Dedifferentiated amniotic fluid mesenchymal stem cell (primary cell): ENCODE measurements at regions not wholly inside any gene's neighbourhood (a gene's known extent, or its start where the extent isn't known, plus 50 kb on each side); places are given as distances from the start of the nearest gene placed in this dataset.
A peak's percentile ranks its signal among the peaks of the same experiment; 100 is the strongest.
"Not testable (repeated sequence)": the region's sequence is repeated elsewhere in the genome, so short reads cannot be mapped to it uniquely, and the experiment has no call there.

ENCODE experiments used
- DNase-seq: peaks from one replicate; pipeline ENCODE4 v3.0.0-alpha.2; 2016; ENCODE audit errors: extremely low spot score

DNA sequence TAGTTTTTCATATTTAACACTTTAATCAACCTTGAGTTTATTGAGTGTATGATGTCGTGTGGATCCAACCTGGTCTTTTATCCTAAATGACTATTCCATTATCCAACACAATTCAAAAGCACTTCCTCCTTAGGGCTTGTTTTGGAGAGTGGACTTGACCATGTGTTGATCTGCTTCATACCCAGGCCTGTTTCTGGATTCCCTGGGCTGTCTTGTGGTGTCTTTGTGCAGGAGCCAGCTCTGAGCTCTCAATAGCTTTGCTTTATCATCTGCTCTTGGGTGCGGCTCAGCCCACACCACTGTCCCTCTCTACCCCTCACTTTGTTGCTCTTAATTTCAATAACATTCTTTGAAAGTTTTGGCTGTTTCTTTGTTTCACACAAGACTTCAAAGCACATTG, 70.9 kb upstream of the CHST15 start:
- DNase-seq = no peak

DNA sequence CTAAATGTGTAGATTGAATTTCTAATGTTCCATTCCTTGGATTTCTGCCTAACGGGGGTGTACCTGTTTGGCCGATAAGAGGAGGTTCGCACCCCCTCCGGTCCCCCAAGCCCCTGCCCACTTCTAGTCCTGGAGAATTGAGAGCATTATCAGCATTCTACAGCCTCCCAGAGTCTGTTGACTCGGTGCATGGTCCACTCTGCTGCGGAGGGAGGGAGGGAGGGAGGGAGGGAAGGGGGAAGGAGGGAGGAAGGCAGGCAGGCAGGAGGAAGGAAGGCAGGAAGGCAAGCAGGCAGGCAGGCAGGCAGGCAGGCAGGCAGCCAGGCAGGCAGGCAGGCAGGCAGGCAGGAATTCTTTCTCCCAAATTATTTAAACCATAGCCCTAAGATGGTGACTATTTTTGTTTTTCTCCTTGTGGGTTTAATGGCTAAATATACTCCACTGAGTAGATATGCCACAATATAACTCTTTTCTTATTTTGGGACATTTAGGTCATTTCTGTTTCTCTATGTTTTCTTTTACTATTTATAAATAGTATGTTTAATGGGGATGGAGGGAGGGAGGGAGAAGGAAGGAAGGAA, 69.5 kb upstream of the CHST15 start:
- no peak for DNase-seq

DNA sequence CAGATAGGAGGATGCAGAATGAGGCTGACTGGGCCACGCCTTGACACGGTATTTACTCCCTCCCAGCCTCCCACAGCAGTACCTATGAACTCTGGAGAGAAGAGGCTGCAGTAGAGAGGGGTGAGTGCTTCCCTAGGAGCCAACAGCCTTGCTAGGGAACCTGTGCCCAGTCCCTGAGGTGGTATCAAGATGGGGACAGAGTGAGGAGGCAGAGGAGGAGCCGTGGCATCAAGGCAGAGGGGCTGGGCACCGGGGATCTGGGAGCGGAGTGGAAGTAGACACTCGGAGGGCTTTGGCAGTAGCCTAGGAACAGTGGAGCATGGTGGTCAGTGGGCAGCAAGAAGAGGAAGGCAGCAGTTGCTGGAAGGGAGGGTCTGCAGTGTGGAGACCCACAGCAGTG, 68.7 kb upstream of the CHST15 start:
- no peak for DNase-seq

DNA sequence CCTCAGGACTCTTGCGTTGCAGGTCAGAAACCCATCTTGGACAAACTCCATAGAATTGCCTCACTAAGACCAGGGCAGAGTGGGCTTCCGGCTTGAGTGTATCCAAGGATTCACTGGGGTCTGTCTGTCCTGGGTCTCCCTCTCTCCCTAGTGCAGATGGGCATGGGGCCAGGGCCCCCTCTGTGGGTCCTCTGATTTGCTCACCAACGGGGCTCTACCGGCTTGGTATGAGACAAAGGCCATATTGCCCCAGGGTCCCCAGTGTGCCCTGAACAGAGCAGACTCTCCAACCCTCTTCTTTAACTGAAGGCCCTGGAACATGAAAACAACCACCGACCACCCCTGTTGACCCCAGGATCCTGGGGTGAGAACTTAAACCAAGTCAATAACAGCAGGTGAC, 68.2 kb upstream of the CHST15 start:
- no peak for DNase-seq

DNA sequence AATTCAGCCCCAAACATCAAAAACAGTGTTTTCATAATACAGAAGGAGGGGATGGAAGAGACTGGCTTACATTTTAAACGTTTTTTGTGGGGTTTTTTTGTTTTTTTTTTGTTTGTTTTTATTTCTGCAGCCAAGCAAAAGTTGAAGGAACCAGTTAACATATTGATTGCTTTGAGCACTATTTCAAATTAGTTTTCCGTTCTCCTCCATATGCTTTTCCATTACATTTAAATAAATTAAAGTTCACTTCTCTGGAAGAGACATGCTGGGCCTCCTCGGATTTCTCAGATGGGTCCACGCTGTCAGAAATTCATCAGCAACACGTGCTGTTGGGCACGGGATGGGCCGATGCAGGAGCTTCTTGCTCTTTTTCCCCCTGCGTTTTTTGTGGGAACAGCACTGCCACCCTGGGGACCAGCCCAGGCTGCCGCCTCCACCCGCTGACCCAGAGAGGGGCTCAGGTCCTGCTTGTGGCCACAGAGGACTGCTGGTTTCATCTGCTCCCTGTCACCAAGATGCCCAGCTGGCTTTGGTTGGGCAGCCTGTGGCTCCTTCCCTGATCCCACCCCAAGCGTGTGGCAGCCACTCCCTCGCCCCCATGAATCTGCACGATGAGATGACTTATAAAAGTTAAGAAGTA, 67.7 kb upstream of the CHST15 start:
- DNase-seq = no peak

DNA sequence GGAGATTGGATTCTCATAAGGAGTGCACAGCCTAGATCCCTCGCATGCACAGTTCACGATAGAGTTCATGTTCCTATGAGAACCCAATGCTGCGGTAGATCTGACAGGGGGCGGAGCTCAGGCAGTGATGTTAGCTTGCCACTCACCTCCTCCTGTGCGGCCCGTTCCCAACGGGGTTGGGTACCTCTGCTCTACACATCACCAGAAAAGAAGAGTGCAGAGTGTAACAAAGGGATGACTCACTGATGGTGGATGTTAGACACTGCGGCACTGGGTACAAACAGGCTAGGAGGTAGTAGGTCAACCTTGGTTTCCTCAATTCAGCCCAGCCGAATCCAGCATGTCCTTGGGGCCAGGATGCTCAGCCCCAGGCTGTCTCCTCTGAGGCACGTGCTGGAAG, 66.8 kb upstream of the CHST15 start:
- no peak for DNase-seq

DNA sequence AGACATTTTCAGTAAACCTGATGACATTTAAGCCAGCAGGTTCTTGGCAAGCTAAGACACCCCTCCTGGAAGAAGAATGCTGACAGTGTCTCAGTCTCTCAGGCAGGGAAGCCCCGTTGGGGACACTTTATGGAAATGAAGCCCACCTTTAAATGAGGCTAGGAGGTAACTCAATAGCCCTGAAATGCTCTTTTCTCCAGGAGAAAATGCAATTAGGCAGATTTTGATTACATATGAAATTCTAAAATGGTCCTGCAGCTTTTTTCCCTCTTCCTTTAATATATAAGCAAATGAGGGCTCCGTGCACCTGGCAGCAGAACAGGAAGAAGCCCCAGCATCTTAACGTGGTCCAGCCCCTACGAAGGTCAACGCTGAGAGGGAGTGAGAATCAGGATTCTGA, 65.8 kb upstream of the CHST15 start:
- DNase-seq = no peak

DNA sequence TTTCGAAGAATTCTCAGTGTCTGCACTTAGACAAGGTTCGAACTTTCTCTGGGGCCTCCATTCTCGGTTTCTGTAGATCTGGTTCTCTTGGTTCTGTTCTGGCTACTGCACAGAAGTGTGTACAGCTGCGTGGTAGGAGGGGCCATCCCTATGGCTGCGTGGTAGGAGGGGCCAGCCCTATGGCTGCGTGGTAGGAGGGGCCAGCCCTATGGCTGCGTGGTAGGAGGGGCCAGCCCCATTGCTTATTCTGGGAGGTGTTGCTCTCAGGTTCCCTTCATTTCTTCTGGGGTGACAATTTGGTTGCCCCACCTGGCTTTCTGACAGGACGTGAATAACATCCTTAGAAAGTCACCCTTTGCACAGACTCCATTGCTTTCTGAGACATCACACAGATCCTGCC, 65.2 kb upstream of the CHST15 start:
- no peak for DNase-seq

DNA sequence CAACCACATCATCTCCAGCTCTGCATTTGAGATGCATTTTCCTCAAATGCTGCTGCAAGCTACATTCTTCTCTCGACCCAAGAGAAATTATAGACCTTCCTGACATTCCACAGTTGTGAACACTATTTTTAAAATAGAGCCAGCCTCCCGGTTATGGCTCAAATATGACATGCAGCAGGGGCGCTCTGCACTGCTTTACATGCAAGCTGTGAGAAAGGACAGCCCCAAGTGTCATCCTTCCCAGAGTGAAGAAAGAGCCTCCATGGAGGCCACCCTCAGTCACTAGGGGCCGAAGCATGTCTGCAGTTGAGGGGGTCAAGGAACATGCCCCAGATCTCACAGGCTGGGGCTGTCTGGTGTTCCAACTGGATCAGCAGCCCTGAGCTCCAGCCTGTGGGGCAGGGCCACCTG, 63.9 kb upstream of the CHST15 start:
- DNase-seq = peak; percentile 66

DNA sequence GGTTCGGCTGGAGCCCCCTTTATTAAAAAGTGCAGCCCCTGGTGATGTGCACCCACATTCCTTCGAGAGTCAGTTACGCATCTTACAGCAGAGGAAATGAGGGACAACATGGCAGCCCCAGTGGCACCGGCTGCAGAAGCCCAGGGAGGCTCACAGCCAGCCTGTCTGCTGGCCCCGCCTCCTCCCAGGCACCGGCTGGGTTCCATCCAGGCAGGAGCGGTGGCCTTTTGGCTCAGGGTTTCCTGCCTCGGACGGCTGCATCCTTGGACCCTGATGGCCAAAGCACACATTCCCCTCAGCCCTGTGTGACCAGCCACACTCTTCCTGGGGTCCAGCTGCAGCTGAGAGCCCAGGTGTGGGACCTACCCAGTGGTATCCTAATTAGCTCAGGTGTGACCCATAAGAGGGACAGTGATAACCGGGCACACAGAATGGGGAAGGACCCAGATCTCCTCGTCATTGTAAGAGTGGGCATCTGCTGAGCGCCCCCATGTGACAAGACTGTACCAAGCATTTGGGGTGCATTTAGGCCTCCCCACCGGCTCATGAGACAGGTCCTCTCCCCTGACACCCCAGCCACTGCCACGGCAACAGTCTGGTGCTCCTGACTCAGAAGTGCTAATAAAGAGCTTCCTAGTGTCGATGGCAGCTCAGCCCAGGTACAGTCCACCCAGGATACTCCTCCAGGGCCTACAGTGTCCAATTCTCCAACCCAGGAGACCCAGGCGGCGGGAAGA, 63.3 kb upstream of the CHST15 start:
- no peak for DNase-seq

DNA sequence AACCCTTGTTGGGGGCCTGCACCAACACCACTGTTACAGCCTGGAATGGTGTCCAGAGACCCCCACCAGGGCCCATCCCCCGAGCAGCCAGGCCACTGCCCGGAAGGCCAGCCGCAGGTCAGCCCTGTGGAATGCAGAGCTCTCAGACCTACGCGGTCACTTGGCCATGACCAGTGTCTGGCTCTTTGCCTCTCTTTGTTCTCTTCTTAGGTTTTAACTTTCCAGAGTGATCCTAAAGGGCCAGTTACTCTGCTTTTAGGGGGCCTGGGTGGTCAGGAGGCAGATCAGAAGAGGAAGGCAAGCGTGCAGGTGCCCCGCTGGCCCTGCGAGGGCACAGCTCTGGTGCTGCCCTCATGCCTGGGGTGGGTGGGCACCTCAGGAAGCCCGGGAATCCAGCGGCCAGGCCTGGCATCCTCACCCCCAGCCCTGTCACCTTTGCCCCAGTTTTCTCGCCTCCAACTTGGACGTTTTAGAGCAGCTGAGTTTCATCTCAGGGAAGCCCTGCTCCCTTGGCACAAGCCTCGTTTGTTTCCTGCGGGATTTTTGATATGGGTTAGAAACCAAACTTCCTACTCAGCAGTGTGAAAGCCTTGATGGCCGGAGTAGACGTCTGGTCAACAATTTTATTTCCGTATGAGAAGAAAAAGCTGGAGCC, 62.5 kb upstream of the CHST15 start:
- no peak for DNase-seq

DNA sequence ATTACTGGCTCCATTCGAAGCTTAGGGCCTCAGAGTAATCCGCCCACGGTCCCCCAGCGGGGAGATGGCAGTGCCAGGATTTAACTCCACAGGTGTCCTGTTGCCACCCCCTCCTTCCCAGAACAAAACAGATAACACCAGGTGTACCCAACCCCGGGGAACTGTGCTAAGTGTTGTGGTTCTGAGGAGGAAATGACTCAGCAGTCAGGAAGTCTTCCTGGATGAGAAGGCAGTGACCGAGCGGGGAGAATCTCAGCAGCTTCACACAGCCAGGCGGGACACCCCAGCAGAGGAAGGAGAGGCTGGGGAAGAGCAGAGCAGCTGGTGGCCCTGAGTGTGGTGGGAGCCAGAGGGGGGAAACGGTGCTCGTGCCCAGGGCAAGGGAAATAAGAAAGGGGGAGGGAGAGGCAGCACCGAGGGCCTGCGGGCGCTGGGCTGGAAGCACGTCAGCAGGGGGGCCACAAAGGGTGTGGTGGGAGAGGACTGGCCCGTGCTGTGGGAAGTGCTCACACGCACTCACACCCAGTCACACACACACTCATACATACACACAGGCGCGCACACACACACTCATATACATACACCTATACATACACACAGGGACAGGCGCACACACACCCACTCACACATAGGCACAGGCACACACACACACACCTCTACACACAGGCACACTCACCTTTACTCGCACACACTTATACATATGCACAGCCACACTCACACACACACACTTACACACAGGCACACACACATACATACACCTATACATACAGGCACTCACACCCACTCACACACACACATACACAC, 59.8 kb upstream of the CHST15 start:
- peak; percentile 68 for DNase-seq

DNA sequence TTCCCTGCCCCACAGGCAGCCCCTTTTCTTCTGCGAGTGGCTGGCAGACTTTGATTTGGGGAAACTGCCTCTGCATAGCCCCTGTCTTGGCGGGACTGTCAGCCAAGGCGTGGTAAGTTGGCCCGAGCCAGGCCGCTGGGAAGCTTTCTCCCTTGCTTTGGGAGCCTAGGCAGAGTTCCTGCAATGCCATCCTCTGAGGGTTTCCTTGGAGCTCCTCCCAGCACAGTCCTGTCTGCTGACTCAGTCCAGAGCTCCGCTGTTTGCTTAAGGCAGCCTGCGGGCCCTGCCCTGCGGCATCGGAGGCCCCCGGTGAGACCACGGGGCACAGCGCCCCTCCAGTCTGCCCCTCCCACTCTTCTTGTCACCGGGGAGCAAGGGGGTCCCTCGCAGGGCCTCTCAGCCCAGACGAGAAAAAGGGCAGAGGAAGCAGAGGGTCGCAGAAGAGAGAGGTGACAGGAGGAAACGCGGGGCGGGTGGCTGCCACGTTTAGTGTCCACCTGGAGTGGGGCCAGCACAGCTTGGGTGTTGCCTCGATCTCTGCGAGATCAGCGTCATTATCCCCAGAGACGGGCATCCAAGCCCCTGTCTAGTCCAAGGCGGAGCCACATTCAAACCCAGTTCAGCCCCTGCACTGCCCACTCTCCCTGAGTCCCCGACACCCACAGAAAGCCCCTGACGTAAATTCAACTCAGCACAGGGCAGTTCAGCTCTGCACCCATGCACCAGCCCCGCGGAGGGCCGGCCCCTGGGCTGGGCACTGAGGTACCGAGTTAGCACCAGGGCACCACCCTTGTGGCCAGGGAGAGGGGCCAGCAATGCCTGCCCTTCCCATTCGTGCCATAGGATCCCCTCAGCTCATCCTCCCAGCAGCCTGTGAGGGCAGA, 59.0 kb upstream of the CHST15 start:
- peak; percentile 81 for DNase-seq

DNA sequence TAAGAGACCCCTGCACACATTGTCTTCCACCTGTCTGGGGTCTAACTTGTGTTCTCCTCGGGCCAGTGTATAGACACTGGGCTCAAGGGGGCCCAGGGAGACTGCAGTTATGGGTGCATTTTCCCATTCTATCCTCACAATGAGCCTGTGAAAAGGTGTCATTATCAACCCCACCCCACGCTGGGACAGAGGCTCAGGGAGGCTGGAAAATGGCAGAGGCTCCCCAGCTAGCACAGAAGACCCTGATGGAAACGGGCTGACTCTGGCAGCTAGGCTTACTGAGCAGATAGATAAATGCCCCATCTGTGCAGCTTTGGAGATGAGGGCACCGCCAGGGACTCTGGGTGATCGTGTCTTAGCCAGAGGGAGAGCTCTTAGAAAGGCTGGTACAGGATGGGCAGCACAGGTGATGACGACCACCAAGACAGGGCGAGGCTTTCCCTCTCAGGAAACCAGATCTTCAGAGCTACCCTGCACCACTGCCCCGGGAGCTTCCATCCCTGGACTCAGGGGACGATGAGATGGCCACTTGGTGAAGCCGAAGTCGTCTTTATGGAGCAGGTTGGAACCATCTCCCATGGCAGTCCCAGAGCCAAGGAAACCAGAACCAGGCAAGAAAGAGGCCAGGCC, 58.2 kb upstream of the CHST15 start:
- no peak for DNase-seq

DNA sequence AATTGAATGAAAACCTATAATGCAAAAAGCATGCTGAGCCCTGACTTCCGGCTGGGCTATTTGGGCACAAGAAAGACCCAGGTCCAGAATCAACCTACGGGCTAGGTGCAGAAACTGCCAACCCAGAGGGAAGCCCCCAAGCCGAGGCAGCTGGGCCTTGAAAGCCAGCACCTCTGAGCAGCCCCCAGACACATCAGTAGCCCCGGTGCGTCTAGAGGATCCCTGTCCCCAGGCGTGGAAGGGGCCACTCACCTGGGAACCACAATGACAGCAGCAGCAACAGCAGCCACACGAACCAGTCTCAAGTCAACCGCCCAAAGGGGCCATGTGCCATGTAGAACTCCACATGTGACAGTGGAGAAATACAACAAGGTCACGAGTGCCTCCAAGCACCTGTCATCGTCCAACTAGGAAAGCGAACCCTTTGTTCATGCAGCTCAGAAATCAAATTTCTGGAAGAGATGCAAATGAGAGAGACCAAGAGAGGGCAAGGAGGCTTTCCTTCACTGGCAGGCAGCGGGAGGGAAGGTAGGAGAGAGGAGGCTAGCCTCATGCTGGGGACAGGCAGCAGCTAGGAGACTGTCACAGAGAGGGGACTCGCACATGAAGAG, 57.5 kb upstream of the CHST15 start:
- no peak for DNase-seq

DNA sequence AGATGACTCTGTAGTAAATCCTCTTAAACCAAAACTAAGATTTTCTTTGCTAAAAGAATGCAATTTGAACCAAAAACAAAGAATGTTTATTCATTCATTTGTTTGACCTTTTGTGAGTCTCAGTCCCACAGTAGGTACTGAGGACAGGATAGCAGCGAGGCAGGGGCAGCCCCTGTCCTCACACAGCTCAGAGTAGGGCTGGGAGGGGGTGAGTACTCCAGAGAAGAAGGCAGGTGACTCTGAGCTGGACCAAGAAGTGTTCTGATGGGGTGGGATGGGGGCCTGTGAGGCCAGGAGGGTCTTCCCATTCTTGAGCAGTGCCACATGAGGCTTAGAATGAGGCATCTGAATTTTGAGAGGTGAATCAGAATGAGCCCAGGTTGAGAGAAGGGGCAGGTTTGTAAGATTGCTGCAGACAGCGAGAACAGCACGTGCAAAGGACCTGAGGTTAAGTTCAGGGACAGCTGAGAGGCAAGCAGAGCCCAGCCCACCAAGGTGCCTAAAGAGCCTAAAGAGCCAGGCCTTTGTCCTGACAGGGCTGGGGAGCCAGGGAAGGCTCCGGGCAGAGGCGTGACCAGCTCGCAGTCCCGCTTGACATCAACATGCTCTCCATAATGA, 56.9 kb upstream of the CHST15 start:
- no peak for DNase-seq

DNA sequence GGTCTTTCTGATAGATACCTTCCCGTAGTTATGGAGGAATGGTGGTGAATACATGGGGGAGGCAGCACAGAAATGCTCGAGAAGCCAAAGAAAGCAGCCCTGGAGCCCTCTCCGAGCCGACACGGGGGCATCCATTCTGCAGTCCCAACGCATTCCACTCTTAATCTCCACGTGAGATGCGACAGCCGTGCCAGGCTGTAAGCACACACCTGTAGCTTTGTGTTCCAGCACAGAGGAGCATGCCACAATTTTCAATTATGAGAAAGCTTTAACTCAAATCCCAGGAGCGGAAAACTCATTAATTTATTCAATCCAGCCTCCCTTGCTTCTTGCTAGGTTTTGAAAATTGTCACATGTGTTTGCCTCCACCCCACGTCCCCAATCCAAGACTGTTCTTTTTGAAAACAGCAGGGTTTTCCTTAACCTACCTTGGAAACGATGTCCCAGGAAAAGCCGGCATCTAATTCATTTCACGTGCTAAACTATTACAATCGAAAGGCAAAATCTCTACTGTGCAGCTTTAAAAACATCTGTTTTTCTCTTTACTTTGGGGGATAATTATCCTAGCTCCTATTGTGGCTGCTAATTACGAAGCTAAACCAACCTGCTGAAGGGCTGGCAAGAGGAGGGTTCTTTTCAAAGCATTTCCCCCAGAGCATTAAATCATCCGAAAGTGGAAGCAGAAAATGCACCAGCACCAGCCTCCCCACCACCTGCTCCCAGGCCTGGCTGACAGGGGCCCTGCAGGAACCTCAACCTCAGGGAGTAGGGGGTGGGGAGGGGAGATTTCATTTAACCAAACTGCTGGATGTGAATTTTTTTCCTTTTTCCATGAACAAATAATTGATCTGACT, 56.0 kb upstream of the CHST15 start:
- DNase-seq = no peak

DNA sequence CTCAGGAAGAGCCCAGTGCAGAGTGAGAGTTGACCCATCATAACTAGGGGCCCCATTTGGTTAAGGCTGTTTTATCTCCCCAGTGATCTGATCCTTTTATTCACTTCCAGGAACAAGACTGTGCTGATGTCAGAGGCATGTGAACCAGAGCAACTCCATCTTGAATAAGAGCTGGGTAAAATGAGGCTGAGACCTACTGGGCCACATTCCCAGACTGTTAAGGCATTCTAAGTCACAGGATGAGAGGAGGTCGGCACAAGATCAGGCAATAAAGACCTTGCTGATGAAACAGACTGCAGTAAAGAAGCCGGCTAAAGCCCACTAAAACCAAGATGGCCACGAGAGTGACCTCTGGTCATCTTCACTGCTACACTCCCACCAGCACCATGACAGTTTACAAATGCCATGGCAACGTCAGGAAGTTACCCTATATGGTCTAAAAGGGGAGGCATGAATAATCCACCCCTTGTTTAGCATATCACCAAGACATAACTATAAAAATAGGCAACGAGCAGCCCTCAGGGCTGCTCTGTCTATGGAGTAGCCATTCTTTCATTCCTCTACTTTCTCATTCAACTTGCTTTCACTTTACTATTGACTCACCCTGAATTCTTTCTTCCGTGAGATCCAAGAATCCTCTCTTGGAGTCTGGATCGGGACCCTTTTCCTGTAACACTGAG, 55.3 kb upstream of the CHST15 start:
- not testable (repeated sequence) for DNase-seq
